ENCODE measurements at regions not wholly inside any gene's neighbourhood (a gene's known extent, or its start where the extent isn't known, plus 50 kb on each side); places are given as distances from the start of the nearest gene placed in this dataset.

GRCh38 chrX:66912417-66912816 is 273.5 kb upstream of the EDA2R start:
- Histone ChIP-seq H3K36me3 (ENCODE audit: insufficient read depth) (no peaks in the 10 kb centered on the region), H3K9ac (no peak overlapping the region), H4K20me1 (ENCODE audit: insufficient read depth) (no peaks in the 10 kb centered on the region), H3K27ac (no peak overlapping the region), H3K4me2 (no peak overlapping the region), H2AFZ (ENCODE audit: low read depth) (no peak overlapping the region), H3K4me1 (ENCODE audit: low read depth, poor library complexity, severe bottlenecking) (no peaks in the 10 kb centered on the region), H3K4me3 (IDR thresholded peaks at IDR 0.05; ENCODE audit: insufficient read depth, low read depth, low read length) (no peak overlapping the region), H3K79me2 (ENCODE audit: insufficient read depth, low read depth) (no peaks in the 10 kb centered on the region), H3K27me3 (ENCODE audit: insufficient read depth, low read depth) (no peaks in the 10 kb centered on the region)
- TF ChIP-seq, protein P1, sequence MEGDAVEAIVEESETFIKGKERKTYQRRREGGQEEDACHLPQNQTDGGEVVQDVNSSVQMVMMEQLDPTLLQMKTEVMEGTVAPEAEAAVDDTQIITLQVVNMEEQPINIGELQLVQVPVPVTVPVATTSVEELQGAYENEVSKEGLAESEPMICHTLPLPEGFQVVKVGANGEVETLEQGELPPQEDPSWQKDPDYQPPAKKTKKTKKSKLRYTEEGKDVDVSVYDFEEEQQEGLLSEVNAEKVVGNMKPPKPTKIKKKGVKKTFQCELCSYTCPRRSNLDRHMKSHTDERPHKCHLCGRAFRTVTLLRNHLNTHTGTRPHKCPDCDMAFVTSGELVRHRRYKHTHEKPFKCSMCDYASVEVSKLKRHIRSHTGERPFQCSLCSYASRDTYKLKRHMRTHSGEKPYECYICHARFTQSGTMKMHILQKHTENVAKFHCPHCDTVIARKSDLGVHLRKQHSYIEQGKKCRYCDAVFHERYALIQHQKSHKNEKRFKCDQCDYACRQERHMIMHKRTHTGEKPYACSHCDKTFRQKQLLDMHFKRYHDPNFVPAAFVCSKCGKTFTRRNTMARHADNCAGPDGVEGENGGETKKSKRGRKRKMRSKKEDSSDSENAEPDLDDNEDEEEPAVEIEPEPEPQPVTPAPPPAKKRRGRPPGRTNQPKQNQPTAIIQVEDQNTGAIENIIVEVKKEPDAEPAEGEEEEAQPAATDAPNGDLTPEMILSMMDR (conservative IDR thresholded peaks at IDR 0.05; ENCODE audit: low read depth, low read length): no peak

DNA sequence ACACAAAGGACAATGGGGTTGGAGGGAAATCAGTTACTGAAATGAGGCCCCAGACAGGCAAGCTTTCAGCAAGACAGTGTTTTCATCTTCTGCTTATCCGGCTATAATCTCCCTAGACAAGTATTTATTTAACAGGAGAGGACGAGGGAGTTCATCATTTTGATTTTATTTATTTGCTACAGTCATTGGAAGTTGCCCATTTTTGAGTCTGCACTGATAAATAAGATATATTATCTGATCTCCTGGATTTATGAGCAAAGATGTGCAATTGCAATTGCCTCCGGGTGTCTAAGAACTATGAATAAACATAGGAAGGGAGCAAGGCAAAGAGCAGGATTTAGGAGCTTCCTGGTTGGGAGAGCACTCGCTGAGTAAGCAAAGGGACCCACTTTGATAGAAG is 263.2 kb upstream of the EDA2R start:
- TF ChIP-seq, protein P1 (conservative IDR thresholded peaks at IDR 0.05; ENCODE audit: low read depth, low read length): no peak
- H3K27ac ChIP-seq: no peak overlapping the region
- H3K9ac ChIP-seq: no peak overlapping the region
- no peaks in the 10 kb centered on the region for H3K4me1 ChIP-seq (ENCODE audit: low read depth, poor library complexity, severe bottlenecking)
- H4K20me1 ChIP-seq (ENCODE audit: insufficient read depth): no peaks in the 10 kb centered on the region
- H3K4me2 ChIP-seq: no peak overlapping the region
- H3K4me3 ChIP-seq (IDR thresholded peaks at IDR 0.05; ENCODE audit: insufficient read depth, low read depth, low read length): no peak overlapping the region
- no peak overlapping the region for H2AFZ ChIP-seq (ENCODE audit: low read depth)
- no peaks in the 10 kb centered on the region for H3K79me2 ChIP-seq (ENCODE audit: insufficient read depth, low read depth)
- no peaks in the 10 kb centered on the region for H3K27me3 ChIP-seq (ENCODE audit: insufficient read depth, low read depth)
- H3K36me3 ChIP-seq (ENCODE audit: insufficient read depth): no peaks in the 10 kb centered on the region

DNA sequence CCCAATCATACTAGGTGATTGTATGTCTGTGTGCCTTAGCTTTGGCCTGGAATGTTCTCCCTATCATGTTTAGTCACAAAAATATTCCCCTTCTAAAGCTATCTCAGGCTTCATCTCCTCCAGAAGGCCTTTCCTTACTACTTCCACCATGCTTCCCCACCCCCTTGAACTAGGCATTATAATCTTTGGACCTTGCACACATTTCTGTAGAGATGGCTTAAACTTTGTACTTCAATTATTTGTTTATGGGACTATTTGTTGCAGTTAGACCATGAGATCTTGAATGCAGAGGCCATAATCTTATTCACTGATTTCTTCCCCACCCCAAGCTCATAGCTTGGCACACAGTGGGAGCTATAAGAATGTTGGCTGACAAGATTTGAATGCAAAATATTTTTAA is 262.0 kb upstream of the EDA2R start:
- Histone ChIP-seq H3K27me3 (ENCODE audit: insufficient read depth, low read depth) (no peaks in the 10 kb centered on the region), H3K9ac (no peak overlapping the region), H3K4me1 (ENCODE audit: low read depth, poor library complexity, severe bottlenecking) (no peaks in the 10 kb centered on the region), H3K27ac (no peak overlapping the region), H3K4me2 (no peak overlapping the region), H3K4me3 (IDR thresholded peaks at IDR 0.05; ENCODE audit: insufficient read depth, low read depth, low read length) (no peak overlapping the region), H3K79me2 (ENCODE audit: insufficient read depth, low read depth) (no peaks in the 10 kb centered on the region), H4K20me1 (ENCODE audit: insufficient read depth) (no peaks in the 10 kb centered on the region), H2AFZ (ENCODE audit: low read depth) (no peak overlapping the region), H3K36me3 (ENCODE audit: insufficient read depth) (no peaks in the 10 kb centered on the region)
- TF ChIP-seq, protein P1 (conservative IDR thresholded peaks at IDR 0.05; ENCODE audit: low read depth, low read length): no peak

GRCh38 chrX:66892004-66892403 is 253.1 kb upstream of the EDA2R start:
- H3K4me1 ChIP-seq (ENCODE audit: low read depth, poor library complexity, severe bottlenecking): no peaks in the 10 kb centered on the region
- no peak overlapping the region for H3K27ac ChIP-seq
- H3K27me3 ChIP-seq (ENCODE audit: insufficient read depth, low read depth): no peaks in the 10 kb centered on the region
- H3K36me3 ChIP-seq (ENCODE audit: insufficient read depth): no peaks in the 10 kb centered on the region
- H3K9ac ChIP-seq: no peak overlapping the region
- no peak overlapping the region for H3K4me3 ChIP-seq (IDR thresholded peaks at IDR 0.05; ENCODE audit: insufficient read depth, low read depth, low read length)
- no peaks in the 10 kb centered on the region for H3K79me2 ChIP-seq (ENCODE audit: insufficient read depth, low read depth)
- H3K4me2 ChIP-seq: no peak overlapping the region
- no peaks in the 10 kb centered on the region for H4K20me1 ChIP-seq (ENCODE audit: insufficient read depth)
- TF ChIP-seq, protein P1 (conservative IDR thresholded peaks at IDR 0.05; ENCODE audit: low read depth, low read length): no peak
- H2AFZ ChIP-seq (ENCODE audit: low read depth): no peak overlapping the region
